Suppressor macrophage (primary cell): ENCODE measurements at regions not wholly inside any gene's neighbourhood (a gene's known extent, or its start where the extent isn't known, plus 50 kb on each side); places are given as distances from the start of the nearest gene placed in this dataset.

Source experiments
- DNase-seq, 4 experiments: peaks; one replicate each; pipeline ENCODE4 v3.0.0-alpha.2; 2020 to 2022

DNA sequence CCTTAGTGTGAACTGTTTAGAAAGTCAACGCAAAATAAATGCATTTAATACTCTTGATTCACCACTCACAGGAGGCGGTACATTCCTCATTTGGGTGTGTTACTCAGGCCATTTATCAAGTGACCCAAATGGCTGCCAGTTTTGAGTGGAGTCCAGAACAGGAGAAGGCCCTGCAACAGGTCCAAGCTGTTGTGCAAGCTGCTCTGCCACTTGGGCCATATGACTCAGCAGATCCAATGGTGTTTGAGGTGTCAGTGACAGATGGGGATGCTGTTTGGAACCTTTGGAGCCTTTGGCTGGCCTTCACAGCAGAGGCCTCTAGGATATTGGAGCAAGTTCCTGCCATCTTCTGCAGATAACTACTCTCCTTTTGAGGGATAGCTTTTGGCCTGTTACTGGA, 609.2 kb downstream of the KCNT2 start:
- no peak for DNase-seq

- DNase-seq, result no peak
These were observed 626.6 kb downstream of the KCNT2 start for GRCh38 chr1:195981448-195982139.

DNA sequence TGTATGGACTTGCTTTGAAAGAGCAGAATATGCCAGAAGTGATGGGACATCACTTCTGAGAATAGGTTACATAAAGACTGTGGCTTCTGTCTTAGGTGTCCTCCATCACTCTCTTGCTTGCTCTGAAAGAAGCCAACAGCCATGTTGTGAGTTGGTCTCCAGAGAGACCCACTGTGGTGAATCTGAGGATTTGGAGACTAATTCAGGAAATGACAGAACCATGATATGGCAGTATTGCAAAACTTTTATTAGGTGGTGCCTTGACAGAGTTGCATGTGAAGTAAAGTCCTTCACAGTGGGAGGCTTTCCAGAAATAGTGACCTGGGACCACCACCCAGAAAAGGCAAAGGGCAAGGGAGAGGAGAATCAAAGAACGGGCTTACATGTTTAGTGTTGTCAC, 628.6 kb downstream of the KCNT2 start:
- DNase-seq, result no peak

DNA sequence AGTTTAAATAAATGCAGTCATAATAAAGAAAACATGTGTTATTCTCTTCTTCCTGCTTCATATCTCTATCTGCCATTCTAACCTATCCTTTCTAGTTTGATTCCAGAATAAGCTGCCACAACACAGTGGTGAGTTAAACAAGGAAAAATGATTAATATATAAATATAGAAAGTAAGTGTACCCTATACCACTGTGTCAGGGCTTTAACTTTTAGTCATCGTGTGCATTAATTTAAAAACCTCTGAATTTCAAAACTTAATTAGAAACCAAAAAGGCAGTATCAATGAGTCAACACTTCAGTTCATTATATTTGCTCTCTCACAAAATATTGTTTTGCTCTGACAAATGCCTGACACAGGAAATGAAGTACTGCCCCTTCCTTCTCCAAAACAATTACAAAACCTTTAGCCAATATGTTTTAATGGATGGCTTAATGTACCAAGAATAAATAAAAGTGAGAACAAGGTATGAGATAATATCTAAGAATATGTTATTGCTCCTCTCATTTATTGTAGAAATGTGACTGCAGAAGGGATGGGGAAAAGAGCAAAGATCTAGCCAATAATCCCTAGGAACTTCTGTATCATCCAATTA, 634.8 kb downstream of the KCNT2 start:
- no peak for DNase-seq

DNA sequence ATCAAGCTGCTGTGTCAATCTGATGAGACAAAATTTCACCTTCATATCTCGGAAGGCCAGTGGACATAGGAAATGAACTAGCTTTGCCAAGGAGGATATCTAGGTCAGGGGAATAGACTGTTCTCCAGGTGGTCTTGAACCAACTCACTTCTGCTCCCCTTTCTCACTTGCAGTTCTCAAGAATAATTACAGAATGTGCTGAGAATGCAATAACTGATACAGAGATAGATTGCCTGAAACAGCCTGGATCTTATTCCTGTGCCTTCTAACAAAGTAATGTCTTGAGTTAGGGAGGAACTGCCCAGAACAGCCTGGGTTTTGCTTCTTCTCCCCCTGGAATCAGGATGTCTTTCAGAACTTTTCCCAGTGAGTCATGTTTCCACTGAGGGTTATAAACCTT, 636.7 kb downstream of the KCNT2 start:
- no peak for DNase-seq

DNA sequence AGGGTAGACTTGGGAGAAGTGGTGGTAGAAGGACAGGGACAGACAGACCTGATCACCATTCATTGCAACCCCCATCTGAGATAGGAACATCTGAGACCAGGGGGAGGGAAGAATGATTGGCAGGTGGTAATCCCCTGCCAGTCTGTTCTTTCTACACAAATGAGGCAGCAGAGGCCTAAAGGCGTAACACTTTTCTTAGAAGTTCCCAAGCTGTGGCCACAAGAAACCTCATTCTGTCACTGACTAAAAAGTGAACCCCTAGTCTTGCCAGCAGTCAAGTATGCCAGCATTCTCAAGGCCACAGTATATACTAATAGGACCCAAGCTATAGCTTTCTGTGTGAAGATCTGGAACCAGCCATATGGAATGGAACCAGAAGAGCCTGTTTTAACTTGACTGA, 638.0 kb downstream of the KCNT2 start:
- no peak for DNase-seq

DNA sequence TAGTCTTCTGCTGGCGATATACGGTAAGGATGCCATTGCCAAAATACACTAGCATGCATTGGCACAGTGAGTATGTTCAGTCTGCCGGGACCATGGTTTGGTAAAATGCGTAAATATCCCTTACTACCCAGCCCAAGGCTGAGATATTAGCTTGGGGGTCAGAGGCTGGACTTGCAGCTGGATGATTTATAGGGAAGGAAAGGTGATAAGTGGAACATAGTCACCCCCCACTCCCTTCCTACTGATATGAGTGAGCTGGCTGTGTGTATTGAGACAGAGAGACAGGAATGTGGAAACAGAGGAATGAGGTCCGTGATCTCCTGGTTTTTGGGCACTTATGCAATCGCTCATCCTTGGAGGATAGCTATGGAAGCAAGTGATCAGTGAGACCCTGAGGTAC, 642.8 kb downstream of the KCNT2 start:
- no peak for DNase-seq

- DNase-seq, result no peak
These were observed 643.2 kb downstream of the KCNT2 start for GRCh38 chr1:195965036-195965435.

DNA sequence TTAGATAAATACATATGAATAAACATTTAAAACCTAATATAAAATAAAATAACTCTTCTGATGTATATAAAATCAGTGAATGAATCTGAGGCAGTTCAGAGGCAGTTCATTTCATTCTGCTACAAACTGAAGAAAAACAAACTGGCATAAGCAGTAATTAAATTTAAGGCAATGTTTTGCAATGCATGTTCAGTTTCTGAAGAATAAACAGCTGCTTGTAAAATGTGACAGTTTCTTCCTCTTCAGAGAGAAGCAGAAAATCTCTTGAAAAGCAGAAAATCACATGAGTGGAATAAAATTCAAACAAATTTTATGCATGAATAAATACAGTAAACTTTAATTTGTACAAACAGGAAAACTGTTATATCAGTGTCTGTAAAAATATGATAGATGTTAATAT, 643.7 kb downstream of the KCNT2 start:
- DNase-seq, result no peak

- no peak for DNase-seq
These were observed 646.2 kb downstream of the KCNT2 start for GRCh38 chr1:195962051-195962450.

DNA sequence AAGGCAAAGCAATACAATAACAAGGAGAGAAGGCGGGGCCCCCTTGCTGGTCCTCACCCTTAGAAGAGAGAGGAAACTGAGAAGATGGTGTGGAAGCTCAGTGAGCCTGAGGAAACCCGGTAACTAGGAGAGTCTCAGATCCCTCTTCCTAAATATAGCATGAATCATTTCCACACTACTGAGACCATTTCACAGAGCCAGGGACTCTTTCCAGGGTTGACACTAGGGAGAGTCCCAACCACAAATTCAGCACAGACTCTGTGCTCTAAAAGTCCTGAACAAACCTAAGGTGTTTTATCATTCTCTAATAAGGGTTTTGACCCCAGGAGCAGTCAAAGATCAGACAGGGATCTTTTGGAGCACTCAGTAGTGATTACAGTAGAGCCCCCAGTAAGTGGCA, 647.7 kb downstream of the KCNT2 start:
- no peak for DNase-seq

GRCh38 chr1:195958131-195958530, 650.1 kb downstream of the KCNT2 start:
- no peak for DNase-seq

DNA sequence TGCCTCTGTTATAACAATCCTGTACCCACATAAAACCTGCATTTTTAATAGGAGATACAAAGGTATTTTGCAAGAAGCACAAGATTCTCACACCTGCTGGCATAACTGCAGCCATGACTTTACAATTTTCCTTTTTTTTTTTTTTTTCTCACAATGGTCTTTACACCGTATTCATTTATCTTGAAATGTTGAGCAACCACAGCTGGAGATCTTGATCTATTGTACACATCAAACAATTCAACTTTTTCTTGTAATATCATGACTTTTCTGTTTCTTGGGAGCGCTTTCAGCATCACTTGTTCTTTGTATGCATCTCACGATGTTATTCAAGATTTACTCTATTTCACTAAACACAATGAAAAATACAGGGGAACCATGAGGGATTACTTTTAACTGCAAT, 651.4 kb downstream of the KCNT2 start:
- no peak for DNase-seq

DNA sequence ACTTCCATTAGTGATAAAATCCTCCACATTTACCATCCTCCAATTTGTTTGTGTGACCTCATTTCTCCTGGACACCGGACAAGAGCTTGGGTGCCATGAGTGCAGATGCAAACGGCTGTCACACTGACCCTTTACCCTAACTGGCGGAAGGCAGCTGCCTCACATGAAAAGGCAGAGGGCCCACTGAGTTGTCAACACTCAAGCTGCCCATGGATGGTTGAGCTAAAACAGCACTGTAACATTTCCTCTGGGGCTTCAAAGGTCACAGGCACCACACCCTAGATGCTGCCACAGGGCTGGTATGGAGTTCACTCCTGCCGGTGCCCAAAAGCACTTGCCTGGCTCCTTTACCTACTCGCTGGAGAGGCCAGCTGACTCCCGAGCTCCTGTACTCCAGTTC, 653.4 kb downstream of the KCNT2 start:
- no peak for DNase-seq

GRCh38 chr1:195951313-195951712, 656.9 kb downstream of the KCNT2 start:
- DNase-seq, result no peak

DNA sequence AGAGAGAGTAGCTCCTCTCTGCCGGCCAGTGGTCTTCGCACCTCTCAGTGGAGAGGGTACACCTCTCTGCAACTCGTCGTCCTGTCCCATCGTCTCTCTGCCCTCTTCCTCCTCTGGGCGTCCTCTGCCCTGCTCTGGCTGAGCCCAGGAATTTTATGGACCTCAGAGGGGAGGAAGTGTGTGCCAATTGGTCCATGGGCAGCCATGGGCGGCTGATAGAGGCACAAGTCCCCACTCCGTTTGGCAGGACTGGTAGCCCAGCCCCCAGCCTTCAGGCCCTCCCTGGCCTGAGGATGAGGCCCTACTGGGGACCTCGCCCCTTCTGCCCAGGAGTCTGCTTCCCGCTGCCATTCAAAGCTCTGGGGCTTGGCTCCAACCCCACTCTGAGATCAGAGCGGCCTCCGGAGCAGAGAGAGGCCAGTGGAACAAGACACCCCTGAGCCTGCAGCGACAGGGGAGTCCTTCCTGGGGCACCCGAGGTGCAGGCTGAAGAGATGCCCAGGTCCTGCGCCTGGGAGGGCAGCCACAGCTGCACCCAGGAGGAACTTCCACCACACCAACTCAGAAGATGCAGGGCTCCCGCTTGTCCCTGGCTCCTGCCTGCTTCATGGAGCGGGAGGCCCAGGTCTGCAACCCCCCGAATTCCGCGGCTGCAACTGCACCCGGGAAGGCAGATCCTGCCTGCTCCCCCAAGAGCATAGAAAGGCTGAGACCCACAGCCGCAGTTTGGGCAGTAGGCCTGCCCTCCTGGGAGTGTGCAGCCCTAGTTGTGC, 659.9 kb downstream of the KCNT2 start:
- no peak for DNase-seq

GRCh38 chr1:195946500-195946899, 661.7 kb downstream of the KCNT2 start:
- peak in 3 of 4 experiments; percentile 2 to 40 (median 14) for DNase-seq

- no peak for DNase-seq
These were observed 666.4 kb downstream of the KCNT2 start for GRCh38 chr1:195941795-195942194.

DNA sequence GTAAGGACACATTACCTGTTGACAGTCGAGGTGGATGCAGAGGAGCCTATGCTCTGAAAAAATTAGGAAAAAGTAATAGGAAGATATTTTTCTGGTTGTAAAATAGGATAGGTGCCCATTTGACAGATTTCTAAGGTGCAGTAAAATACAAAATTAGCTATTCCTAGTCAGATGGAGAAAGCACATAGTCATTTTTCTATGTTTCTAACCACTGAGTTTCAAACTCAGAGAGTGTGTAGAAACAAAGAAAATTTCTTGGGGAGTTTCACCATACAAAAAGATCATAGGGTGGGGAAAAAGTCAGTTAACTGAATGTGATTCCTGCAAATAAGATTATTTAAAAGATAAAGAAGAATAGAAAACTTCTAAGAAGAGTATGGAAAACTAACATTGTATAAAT, 666.9 kb downstream of the KCNT2 start:
- DNase-seq, result no peak

GRCh38 chr1:195939844-195940243, 668.4 kb downstream of the KCNT2 start:
- DNase-seq, result peak in 1 of 4 experiments; percentile 21

DNA sequence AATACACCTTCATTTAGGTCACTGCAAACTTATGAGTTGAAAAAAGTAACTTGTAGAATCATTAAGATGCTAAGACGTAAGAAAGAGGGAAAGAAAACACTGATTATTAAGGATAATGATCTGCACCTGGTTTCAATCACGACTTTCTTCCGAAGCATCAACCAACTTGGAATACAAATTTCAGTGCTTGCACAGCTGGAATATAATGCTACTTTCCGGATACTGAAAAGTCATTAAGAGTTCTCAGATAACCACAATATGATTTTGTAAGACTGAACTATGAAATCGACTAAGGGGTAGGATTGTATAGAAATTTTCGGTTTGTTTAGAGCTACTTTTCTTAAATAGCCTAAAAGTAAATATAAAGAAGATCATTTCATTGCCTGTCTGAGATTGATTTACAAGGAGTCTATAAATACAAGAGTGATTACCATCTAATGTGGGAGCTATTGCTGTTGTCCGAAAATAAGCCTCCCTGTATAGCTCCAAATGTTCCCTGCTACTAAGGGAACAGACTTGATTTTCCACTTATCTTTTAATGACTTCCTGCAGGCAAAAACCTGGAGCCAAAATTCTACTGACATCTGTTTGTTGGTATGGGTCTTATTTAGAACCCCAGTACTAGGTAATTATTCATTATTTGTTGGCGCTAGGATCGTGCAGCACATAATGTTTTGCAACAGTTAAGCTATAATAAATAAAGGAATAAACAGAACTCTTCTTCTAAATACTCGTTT, 673.3 kb downstream of the KCNT2 start:
- no peak for DNase-seq

DNA sequence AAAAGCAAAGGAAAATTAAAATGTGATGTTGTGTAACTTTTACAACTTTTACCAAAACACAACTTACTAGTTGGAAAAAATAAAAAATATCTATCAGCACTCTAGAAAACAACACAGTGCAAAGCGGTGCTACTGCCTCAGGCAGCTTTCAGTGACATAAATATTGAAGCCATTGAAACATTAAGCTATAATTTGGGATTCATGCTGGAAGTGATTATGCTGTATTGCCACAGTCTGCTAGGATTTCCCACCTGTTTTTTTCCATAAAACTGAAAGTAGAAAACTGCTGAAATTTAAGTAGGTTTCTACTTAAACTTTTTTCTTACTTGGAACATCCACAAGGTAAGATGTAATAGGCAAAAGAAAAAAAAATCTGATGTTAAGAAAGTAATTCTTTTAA, 674.4 kb downstream of the KCNT2 start:
- no peak for DNase-seq

- DNase-seq, result peak in 2 of 4 experiments; percentile 7 to 19
These were observed 692.4 kb downstream of the KCNT2 start for GRCh38 chr1:195915826-195916225.
